NCI-H146 treated with DMSO at 0.1 percent for 48 hours (cell line): ENCODE measurements at regions not wholly inside any gene's neighbourhood (a gene's known extent, or its start where the extent isn't known, plus 50 kb on each side); places are given as distances from the start of the nearest gene placed in this dataset.

Source experiments
- DNase-seq: peaks from one replicate; lab custom pipeline; 2025; ENCODE audit not compliant: unreplicated experiment; lab: John Stamatoyannopoulos, UW

DNA sequence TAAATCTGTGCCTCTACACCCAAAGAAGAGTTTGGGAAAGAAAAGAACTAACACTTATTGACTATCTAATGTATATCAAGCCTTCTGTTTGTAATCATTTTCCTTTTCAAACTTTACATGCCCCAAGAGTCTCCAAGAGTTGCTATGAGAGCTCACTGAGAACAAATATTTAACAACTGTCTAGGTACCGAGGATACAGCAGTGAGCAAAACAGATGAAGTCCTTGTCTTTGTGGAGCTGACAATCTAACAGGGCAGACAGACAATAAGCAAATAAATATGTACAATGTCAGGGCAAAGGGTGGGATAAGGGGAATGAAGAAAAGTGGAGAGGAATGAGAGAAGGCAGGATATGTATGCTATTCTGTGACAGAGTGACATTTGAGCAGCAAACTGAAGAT lies 64.8 kb upstream of the KSR1 start:
- no peak for DNase-seq

DNA sequence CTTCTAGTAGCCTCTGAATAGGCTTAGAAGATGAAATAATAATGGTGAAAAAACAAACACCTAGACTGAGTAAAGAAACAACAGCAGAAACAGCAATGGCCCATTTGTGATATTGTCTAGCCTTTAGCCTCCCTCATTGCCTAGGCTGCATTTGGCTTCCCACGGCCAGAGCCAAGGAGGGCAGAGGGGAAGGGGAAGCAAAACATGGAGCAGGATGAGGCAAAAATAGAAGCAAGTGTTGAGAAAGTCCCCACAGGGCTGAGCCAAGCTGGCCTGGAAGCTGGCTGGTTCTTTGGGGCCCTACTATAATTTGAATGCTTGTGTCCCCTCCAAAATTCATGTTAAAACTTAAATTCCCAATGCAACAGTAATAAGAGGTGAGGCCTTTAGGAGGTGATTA lies 60.2 kb upstream of the KSR1 start:
- no peak for DNase-seq

DNA sequence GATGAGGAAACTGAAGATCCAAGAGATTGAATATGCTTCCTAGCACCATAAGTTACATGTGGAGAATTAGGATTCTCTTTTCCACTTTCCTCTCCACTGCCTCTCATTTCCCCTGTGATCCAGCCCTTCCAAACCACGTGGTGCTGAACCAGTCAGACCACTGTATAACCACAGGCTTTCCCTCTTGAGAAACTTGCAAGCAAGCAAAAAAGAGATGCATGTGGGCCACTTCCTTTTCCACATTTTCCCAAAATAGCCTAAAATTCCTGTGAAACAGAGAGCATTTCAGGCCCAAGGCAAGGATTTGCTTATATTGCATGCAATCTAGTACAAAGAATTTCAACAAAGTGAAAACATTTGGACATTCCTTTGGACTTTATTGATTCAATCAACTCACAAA lies 59.3 kb upstream of the KSR1 start:
- DNase-seq, result no peak

DNA sequence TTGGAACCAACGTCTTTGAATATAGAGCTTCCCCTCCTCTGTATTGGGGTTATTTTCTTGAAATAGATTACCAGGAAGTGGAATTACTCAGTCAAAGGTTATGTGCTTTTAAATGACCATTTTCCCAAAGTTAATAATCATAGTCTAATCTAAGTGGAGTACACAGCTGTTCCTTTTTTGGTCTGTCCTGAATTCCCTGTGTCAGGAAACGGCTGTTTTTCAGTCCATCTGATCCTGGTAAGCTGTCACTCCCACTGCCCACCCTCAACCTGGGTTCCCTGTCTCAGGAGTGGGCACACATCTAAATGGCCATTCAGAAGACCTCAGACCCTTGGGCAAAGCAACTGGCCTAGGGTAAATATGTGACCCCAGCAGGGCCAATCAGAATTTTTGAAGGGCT lies 57.6 kb upstream of the KSR1 start:
- no peak for DNase-seq

DNA sequence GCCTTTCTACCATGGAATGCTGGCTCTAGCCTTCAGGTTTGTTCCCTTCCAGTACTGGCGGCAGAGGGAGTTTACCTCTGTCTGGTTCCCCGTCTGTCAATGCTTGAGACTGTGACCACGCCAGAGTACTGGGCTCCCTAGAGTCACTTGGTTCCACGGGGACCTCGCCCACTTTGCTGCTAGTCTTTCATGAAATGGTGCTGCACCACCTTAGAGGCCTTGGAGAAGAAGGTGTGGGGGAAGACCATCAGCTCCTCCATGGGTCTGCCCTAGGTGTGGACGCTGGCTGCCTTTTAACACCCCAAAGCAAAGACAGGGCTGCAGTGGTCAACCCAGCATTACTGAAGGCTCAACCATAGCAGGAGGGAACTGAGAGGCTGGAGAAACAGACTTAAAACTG lies 55.3 kb upstream of the KSR1 start:
- DNase-seq, result no peak

DNA sequence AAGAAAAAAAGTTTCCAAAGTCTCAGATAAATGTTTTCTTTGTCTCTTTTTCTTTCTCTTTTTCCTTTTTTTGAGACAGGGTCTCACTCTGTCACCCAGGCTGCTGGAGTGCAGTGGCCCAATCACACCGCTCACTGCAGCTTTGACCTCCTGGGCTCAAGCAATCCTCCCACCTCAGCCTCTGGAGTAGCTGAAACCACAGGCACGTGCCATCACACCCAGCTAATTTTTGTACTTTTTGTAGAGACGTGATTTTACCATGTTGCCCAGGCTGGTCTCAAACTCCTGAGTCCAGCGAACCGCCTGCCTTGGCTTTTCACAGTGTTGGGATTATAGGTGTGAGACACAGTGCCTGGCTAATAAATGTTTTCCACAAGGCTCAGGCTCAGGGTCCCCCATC lies 53.3 kb upstream of the KSR1 start:
- no peak for DNase-seq

DNA sequence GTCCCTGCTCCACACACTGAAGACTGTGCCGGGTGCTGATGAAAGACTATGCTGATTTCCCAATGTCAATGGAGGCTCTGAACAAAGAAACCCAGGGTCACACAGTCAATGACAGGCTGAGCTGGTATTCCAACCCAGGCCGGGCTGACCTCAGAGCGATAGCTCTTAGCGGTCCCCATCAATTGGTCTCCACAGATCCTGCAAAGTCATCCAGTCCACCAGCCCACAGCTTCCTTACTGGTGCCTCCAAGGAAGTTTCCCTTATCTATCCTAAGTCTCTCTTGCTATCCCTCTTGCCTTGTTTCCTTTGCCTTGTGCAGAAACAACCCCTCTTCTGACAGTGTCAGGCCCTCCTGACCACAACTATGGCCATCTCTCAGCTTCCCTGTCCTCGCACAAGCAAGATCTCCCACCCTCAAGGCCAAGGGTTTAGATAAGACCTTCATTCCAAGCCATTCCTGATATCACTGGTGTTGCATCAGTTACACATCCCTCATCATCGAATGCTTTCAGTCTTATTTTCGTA lies 52.7 kb upstream of the KSR1 start:
- no peak for DNase-seq

DNA sequence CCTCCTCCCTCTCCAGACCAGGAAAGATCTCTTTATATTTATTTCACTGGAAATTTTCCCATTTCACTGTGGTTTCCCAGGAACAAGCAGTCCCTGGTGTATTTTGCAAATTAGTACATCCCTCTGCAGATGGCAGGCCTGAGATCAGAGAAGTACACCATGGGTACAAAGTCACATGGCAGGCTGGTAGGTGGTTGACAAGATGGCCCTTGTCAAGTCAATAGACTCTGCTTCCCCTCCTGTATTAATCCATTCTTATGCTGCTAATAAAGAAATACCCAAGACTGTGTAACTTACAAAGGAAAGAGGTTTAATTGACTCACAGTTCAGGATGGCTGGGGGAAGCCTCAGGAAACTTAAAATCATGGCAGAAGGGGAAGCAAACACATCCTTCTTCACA lies 51.6 kb upstream of the KSR1 start:
- DNase-seq, result no peak
